ENCODE measurements at regions not wholly inside any gene's neighbourhood (a gene's known extent, or its start where the extent isn't known, plus 50 kb on each side); places are given as distances from the start of the nearest gene placed in this dataset.

- TF ChIP-seq CTCF (IDR thresholded peaks at IDR 0.05) (no peak), POLR2A (IDR thresholded peaks at IDR 0.05) (no peak)
These were observed 844.4 kb downstream of the GATA3 start for GRCh38 chr10:8898745-8899330.

All from thyroid gland (tissue), 4 donors.